ENCODE measurements at regions not wholly inside any gene's neighbourhood (a gene's known extent, or its start where the extent isn't known, plus 50 kb on each side); places are given as distances from the start of the nearest gene placed in this dataset.

DNA sequence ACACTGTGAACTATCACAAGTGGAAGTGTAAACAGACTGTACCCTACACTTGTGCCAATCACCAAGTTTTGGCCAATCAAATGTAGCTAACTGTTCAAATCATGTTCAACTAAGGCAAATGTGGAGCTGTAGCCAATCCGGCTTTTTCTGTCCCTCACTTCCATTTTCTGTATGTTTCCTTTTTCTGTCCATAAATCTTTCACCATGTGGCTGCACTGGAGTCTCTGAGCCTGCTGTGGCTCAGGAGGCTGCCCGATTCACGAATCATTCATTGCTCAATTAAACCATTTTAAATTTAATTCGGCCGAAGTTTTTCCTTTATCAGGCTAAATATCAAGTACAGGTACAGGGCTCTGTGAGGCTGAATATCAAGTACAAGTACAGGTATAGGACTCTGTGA lies 216.5 kb downstream of the RFC3 start:
- TF ChIP-seq EZH2phosphoT487 (IDR thresholded peaks at IDR 0.05; ENCODE audit: borderline replicate concordance) (no peak), ELF1 (IDR thresholded peaks at IDR 0.05; ENCODE audit: borderline replicate concordance, low read depth) (no peak), SP1 (IDR thresholded peaks at IDR 0.05; ENCODE audit: low read depth) (no peak), EZH2 (IDR thresholded peaks at IDR 0.05) (no peak), POLR2AphosphoS5 (IDR thresholded peaks at IDR 0.05; ENCODE audit: low read depth, low read length) (no peak), YY1 (IDR thresholded peaks at IDR 0.05; ENCODE audit: extremely low read depth, insufficient replicate concordance, low read depth, low read length) (no peak)
- TF ChIP-seq, protein P1, sequence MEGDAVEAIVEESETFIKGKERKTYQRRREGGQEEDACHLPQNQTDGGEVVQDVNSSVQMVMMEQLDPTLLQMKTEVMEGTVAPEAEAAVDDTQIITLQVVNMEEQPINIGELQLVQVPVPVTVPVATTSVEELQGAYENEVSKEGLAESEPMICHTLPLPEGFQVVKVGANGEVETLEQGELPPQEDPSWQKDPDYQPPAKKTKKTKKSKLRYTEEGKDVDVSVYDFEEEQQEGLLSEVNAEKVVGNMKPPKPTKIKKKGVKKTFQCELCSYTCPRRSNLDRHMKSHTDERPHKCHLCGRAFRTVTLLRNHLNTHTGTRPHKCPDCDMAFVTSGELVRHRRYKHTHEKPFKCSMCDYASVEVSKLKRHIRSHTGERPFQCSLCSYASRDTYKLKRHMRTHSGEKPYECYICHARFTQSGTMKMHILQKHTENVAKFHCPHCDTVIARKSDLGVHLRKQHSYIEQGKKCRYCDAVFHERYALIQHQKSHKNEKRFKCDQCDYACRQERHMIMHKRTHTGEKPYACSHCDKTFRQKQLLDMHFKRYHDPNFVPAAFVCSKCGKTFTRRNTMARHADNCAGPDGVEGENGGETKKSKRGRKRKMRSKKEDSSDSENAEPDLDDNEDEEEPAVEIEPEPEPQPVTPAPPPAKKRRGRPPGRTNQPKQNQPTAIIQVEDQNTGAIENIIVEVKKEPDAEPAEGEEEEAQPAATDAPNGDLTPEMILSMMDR (IDR thresholded peaks at IDR 0.05 in 2 of 3, conservative IDR thresholded peaks at IDR 0.05 in 1 of 3; ENCODE audit: borderline replicate concordance in 1 of 3, insufficient read depth in 1 of 3, low read depth in 2 of 3, low read length in 2 of 3): no peak
